Jurkat, Clone E6-1 (cell line): ENCODE measurements at regions not wholly inside any gene's neighbourhood (a gene's known extent, or its start where the extent isn't known, plus 50 kb on each side); places are given as distances from the start of the nearest gene placed in this dataset.
"Not testable (repeated sequence)": the region's sequence is repeated elsewhere in the genome, so short reads cannot be mapped to it uniquely, and the experiment has no call there.

Source experiments
- DNase-seq: peaks from one replicate; pipeline ENCODE4 v3.0.0-alpha.2; 2011; ENCODE audit warnings: low read depth, low spot score
- H3K4me3 ChIP-seq: 2 replicates; pipeline ENCODE4 v1.5.1; 2011; ENCODE audit warnings: mild to moderate bottlenecking, low read length, control low read depth, moderate library complexity

- H3K4me3 ChIP-seq, result no peak overlapping the region
- no peak for DNase-seq
These were observed 108.4 kb downstream of the METRNL start for GRCh38 chr17:83187782-83188311.

GRCh38 chr17:83189044-83190003 is 109.9 kb downstream of the METRNL start:
- no peak for DNase-seq
- H3K4me3 ChIP-seq, result no peak overlapping the region

GRCh38 chr17:83190004-83190385 is 110.6 kb downstream of the METRNL start:
- H3K4me3 ChIP-seq, result no peak overlapping the region
- DNase-seq, result no peak

GRCh38 chr17:83190601-83191387 is 111.4 kb downstream of the METRNL start:
- no peak overlapping the region for H3K4me3 ChIP-seq
- no peak for DNase-seq

DNA sequence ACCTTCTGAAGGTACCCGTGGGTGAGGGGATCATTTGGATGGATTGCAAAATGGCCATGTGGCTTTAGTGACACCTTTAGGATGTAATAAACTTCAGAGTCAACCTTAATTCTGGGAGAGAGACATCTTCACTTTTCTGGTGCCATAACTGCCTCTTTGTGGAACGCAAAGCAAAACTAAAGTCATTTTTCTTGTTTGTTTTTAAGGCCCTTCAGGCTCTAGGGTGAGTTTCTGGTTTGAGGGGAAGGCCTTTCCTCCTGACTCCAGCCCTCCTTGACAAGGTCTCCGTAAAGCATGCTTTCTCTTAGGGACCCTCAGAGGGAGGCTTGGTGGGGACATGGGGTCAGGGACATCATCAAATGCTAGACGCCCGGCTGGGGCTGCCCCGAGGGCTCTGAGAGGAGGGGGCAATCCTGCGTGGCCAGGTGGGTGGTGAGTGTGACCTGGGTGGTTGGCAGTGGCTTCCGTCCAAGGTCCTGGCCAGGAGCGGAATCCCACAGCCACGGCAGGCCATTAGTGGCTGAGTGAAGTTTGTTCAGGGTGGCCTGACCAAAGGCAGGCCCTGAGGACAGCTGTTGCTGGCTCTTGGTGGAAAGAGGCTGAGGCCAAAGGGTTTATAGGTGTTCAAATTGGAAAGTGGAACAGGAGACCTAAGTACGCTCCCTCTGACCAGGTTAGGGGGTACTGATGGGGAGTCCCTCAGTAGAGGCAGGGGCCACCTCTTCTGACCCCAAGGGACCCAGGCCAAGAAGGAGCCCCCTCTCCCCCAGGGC is 112.2 kb downstream of the METRNL start:
- DNase-seq, result no peak
- no peak overlapping the region for H3K4me3 ChIP-seq

DNA sequence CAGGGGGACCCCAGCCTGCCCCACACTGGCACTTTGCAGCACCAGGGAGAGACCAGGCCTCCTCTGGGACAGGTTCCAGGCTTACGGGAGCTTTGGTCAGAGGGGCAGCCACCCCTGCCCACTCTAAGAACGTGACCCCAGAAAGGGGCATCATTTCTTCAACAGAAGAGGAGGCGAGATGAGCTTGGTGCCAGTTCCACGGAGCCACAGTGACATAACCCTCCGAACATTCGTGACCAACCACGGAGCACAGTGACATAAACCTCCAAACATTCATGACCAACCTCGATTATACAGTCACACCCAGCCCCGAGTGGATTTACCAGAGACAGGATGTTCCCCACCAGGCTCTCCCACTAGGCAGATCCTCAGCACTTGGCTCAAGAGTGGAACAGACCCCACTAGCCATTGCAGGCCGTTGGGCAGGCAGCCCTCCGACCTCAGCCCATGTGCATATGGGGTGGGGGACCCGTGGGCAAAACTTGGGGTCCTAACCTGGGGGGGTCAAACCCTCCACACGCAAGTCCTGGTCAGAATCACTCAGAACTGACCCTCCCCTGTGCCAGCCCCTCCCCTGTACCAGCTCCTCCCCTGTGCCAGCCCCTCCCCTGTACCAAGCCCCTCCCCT is 112.9 kb downstream of the METRNL start:
- DNase-seq, result no peak
- no peak overlapping the region for H3K4me3 ChIP-seq

- not testable (repeated sequence) for H3K4me3 ChIP-seq, DNase-seq
These were observed 113.5 kb downstream of the METRNL start for GRCh38 chr17:83192789-83193335.

- no peak for DNase-seq
- H3K4me3 ChIP-seq, result no peak overlapping the region
These were observed 114.2 kb downstream of the METRNL start for GRCh38 chr17:83193336-83194185.

DNA sequence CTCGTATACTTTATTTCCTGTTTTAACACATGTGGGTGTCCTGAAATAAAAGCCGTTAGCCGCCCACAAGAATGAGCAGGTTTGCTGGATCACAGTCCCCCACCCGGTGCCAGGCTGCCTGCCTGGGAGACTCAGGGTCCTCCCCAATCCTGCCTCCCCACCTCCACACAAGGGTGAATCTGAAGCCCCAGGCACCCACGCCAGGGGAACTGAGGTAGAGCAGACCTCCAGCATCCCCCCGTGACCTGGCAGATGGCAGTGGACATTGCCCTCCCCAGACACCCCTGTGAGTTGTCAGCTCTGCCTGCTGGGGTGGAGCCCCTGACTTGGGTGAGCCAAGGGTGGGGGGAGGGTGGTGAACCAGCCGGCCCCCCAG is 114.8 kb downstream of the METRNL start:
- no peak for DNase-seq
- H3K4me3 ChIP-seq, result no peak overlapping the region

- DNase-seq, result no peak
- no peak overlapping the region for H3K4me3 ChIP-seq
These were observed 115.4 kb downstream of the METRNL start for GRCh38 chr17:83194761-83195329.

DNA sequence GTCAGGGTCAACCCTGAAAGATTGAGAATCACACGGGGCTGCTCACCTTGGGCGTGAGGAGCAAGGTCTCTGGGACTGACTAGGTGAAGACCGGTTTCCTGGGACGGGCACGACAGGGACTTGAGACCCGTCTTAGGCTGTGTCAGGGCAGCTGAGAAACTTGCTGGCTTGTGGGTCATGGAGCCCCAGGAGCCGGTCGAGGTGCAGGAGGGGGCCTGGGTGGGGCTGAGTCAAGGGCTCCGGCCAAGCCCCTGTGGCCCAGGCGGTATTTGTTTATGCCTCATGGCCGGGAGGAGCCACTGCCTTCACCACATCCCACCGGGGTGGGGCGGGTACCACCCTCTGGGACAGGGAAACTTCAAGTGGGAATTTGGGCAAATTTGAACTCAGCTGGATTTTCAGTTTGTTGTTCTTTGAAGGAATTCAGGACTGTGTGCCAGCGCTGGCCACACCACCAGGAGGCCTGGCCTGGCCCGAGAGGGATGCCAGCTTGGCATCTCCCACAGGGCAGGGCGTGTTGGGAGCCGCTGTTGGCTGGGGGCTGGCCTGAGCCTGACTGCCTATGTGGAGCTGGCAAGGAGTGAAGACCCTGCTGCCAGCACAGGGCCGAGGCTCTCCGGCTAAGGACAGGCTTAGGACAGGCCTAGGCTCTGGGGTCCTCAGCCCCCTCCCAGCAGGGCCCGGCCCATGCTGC is 116.1 kb downstream of the METRNL start:
- H3K4me3 ChIP-seq, result no peak overlapping the region
- DNase-seq, result no peak

GRCh38 chr17:83196024-83196365 is 116.6 kb downstream of the METRNL start:
- no peak overlapping the region for H3K4me3 ChIP-seq
- no peak for DNase-seq

GRCh38 chr17:83196366-83196765 is 117.0 kb downstream of the METRNL start:
- no peak overlapping the region for H3K4me3 ChIP-seq

GRCh38 chr17:83196973-83197880 is 117.8 kb downstream of the METRNL start:
- DNase-seq, result no peak
- no peak overlapping the region for H3K4me3 ChIP-seq

More at GRCh38 chr17:83196366-83196765, 117.0 kb downstream of the METRNL start:
- no peak for DNase-seq

- DNase-seq, result no peak
- H3K4me3 ChIP-seq, result no peak overlapping the region
These were observed 119.2 kb downstream of the METRNL start for GRCh38 chr17:83198366-83199341.
